GM12874 (cell line): ENCODE measurements at regions not wholly inside any gene's neighbourhood (a gene's known extent, or its start where the extent isn't known, plus 50 kb on each side); places are given as distances from the start of the nearest gene placed in this dataset.

Source experiments
- CTCF ChIP-seq: IDR thresholded peaks from 2 replicates; pipeline ENCODE4 v1.5.1; 2011; ENCODE audit warnings: low read depth, mild to moderate bottlenecking, control low read depth, low read length, moderate library complexity; ENCODE audit not compliant: insufficient read depth

- no peak for TF ChIP-seq CTCF
Measured at GRCh38 chr13:47337781-47338507, 441.1 kb upstream of the HTR2A start.

GRCh38 chr13:47334173-47334572 lies 437.3 kb upstream of the HTR2A start:
- TF ChIP-seq CTCF, result no peak

GRCh38 chr13:47332149-47332548 lies 435.3 kb upstream of the HTR2A start:
- TF ChIP-seq CTCF, result no peak

- no peak for TF ChIP-seq CTCF
Measured at GRCh38 chr13:47330031-47330430, 433.2 kb upstream of the HTR2A start.

GRCh38 chr13:47327861-47328260 lies 431.0 kb upstream of the HTR2A start:
- TF ChIP-seq CTCF, result no peak

- no peak for TF ChIP-seq CTCF
Measured at GRCh38 chr13:47326061-47326460, 429.2 kb upstream of the HTR2A start.

GRCh38 chr13:47317356-47317755 lies 420.5 kb upstream of the HTR2A start:
- no peak for TF ChIP-seq CTCF
